GM18526 (cell line): ENCODE measurements at regions not wholly inside any gene's neighbourhood (a gene's known extent, or its start where the extent isn't known, plus 50 kb on each side); places are given as distances from the start of the nearest gene placed in this dataset.

Experiments
- POLR2A ChIP-seq: IDR thresholded peaks from 3 replicates; pipeline ENCODE4 v1.6.1; 2011; ENCODE audit not compliant: insufficient read length; ENCODE audit errors: extremely low read depth

- TF ChIP-seq POLR2A = no peak
Observed at GRCh38 chr2:134079373-134079772, 174.5 kb upstream of the MGAT5 start.

GRCh38 chr2:134080386-134081089 is 173.3 kb upstream of the MGAT5 start:
- no peak for TF ChIP-seq POLR2A

- TF ChIP-seq POLR2A = no peak
Observed at GRCh38 chr2:134081238-134081938, 172.5 kb upstream of the MGAT5 start.

- no peak for TF ChIP-seq POLR2A
Observed at GRCh38 chr2:134083548-134083947, 170.3 kb upstream of the MGAT5 start.

- no peak for TF ChIP-seq POLR2A
Observed at GRCh38 chr2:134086594-134087219, 167.2 kb upstream of the MGAT5 start.

- no peak for TF ChIP-seq POLR2A
Observed at GRCh38 chr2:134087371-134087921, 166.4 kb upstream of the MGAT5 start.

- TF ChIP-seq POLR2A = no peak
Observed at GRCh38 chr2:134089454-134089853, 164.4 kb upstream of the MGAT5 start.

GRCh38 chr2:134097740-134098139 is 156.1 kb upstream of the MGAT5 start:
- no peak for TF ChIP-seq POLR2A

- no peak for TF ChIP-seq POLR2A
Observed at GRCh38 chr2:134098321-134098720, 155.6 kb upstream of the MGAT5 start.

GRCh38 chr2:134099273-134099672 is 154.6 kb upstream of the MGAT5 start:
- no peak for TF ChIP-seq POLR2A

GRCh38 chr2:134103196-134103595 is 150.7 kb upstream of the MGAT5 start:
- no peak for TF ChIP-seq POLR2A

GRCh38 chr2:134104754-134105153 is 149.1 kb upstream of the MGAT5 start:
- TF ChIP-seq POLR2A = no peak

GRCh38 chr2:134107402-134107801 is 146.5 kb upstream of the MGAT5 start:
- no peak for TF ChIP-seq POLR2A

- TF ChIP-seq POLR2A = no peak
Observed at GRCh38 chr2:134108113-134108512, 145.8 kb upstream of the MGAT5 start.

- TF ChIP-seq POLR2A = no peak
Observed at GRCh38 chr2:134109246-134109645, 144.6 kb upstream of the MGAT5 start.

GRCh38 chr2:134109725-134110124 is 144.1 kb upstream of the MGAT5 start:
- no peak for TF ChIP-seq POLR2A

GRCh38 chr2:134110532-134110931 is 143.3 kb upstream of the MGAT5 start:
- no peak for TF ChIP-seq POLR2A

GRCh38 chr2:134117676-134118075 is 136.2 kb upstream of the MGAT5 start:
- TF ChIP-seq POLR2A = no peak
